LNCaP clone FGC (cell line): ENCODE measurements at regions not wholly inside any gene's neighbourhood (a gene's known extent, or its start where the extent isn't known, plus 50 kb on each side); places are given as distances from the start of the nearest gene placed in this dataset.

Experiments
- DNase-seq: peaks from one replicate; pipeline ENCODE4 v3.0.0-alpha.2; 2011; ENCODE audit warnings: low read depth
- H3K4me3 ChIP-seq: 2 replicates; pipeline ENCODE4 v1.5.1; 2011; ENCODE audit warnings: mild to moderate bottlenecking, low read depth, low read length, control low read depth
- CTCF ChIP-seq: IDR thresholded peaks from 2 replicates; pipeline ENCODE4 v1.5.1; 2012; ENCODE audit warnings: mild to moderate bottlenecking; ENCODE audit not compliant: control insufficient read depth, insufficient read depth; ENCODE audit errors: extremely low read depth

GRCh38 chr3:181363231-181363630 is 348.5 kb upstream of the SOX2 start:
- no peak for DNase-seq
- no peak for TF ChIP-seq CTCF
- no peak overlapping the region for H3K4me3 ChIP-seq

- no peak for DNase-seq
Measured at GRCh38 chr3:181362378-181362777, 349.3 kb upstream of the SOX2 start.

GRCh38 chr3:181358562-181358961 is 353.2 kb upstream of the SOX2 start:
- TF ChIP-seq CTCF = no peak
- DNase-seq = no peak
- no peak overlapping the region for H3K4me3 ChIP-seq

More at GRCh38 chr3:181362378-181362777, 349.3 kb upstream of the SOX2 start:
- no peak overlapping the region for H3K4me3 ChIP-seq
- TF ChIP-seq CTCF = no peak

GRCh38 chr3:181358060-181358459 is 353.7 kb upstream of the SOX2 start:
- TF ChIP-seq CTCF = no peak
- DNase-seq = no peak
- no peak overlapping the region for H3K4me3 ChIP-seq

GRCh38 chr3:181354140-181354539 is 357.6 kb upstream of the SOX2 start:
- peak; percentile 13; the same call in 1 of the 2 replicates for TF ChIP-seq CTCF

GRCh38 chr3:181344331-181344730 is 354.8 kb upstream of the DNAJC19 start:
- no peak for TF ChIP-seq CTCF
- no peak overlapping the region for H3K4me3 ChIP-seq
- DNase-seq = no peak

More at GRCh38 chr3:181354140-181354539, 357.6 kb upstream of the SOX2 start:
- no peak overlapping the region for H3K4me3 ChIP-seq
- DNase-seq = no peak

GRCh38 chr3:181336597-181336996 is 347.1 kb upstream of the DNAJC19 start:
- TF ChIP-seq CTCF = no peak
- H3K4me3 ChIP-seq = no peak overlapping the region
- DNase-seq = no peak
